GM18499 (cell line): ENCODE measurements at regions not wholly inside any gene's neighbourhood (a gene's known extent, or its start where the extent isn't known, plus 50 kb on each side); places are given as distances from the start of the nearest gene placed in this dataset.

ENCODE experiments used
- ATAC-seq: cut with Tn5 transposase; IDR thresholded peaks from one replicate; pipeline ENCODE4 v1.9.1; 2021; ENCODE audit warnings: moderate number of reproducible peaks; ENCODE audit not compliant: insufficient read depth, unreplicated experiment

- no peak for ATAC-seq
Observed at GRCh38 chr18:56388571-56388970, 249.8 kb downstream of the TXNL1 start.

- no peak for ATAC-seq
Observed at GRCh38 chr18:56386856-56387255, 251.5 kb downstream of the TXNL1 start.

GRCh38 chr18:56383349-56383748 lies 255.0 kb downstream of the TXNL1 start:
- ATAC-seq = no peak

GRCh38 chr18:56382541-56382940 lies 255.9 kb downstream of the TXNL1 start:
- ATAC-seq = no peak

- ATAC-seq = no peak
Observed at GRCh38 chr18:56381196-56381595, 257.2 kb downstream of the TXNL1 start.

GRCh38 chr18:56380685-56381084 lies 257.7 kb downstream of the TXNL1 start:
- no peak for ATAC-seq

- ATAC-seq = no peak
Observed at GRCh38 chr18:56379256-56379655, 259.1 kb downstream of the TXNL1 start.

GRCh38 chr18:56377231-56377630 lies 261.2 kb downstream of the TXNL1 start:
- ATAC-seq = no peak

- no peak for ATAC-seq
Observed at GRCh38 chr18:56374007-56374655, 264.3 kb downstream of the TXNL1 start.

- no peak for ATAC-seq
Observed at GRCh38 chr18:56373601-56374000, 264.8 kb downstream of the TXNL1 start.

- no peak for ATAC-seq
Observed at GRCh38 chr18:56368066-56368465, 270.3 kb downstream of the TXNL1 start.

- no peak for ATAC-seq
Observed at GRCh38 chr18:56358608-56359280, 279.6 kb downstream of the TXNL1 start.

- ATAC-seq = no peak
Observed at GRCh38 chr18:56353663-56354260, 284.6 kb downstream of the TXNL1 start.

- no peak for ATAC-seq
Observed at GRCh38 chr18:56351911-56352500, 286.4 kb downstream of the TXNL1 start.

GRCh38 chr18:56337507-56337906 lies 300.9 kb downstream of the TXNL1 start:
- no peak for ATAC-seq

- ATAC-seq = no peak
Observed at GRCh38 chr18:56333839-56334238, 304.6 kb downstream of the TXNL1 start.

- no peak for ATAC-seq
Observed at GRCh38 chr18:56333146-56333545, 305.2 kb downstream of the TXNL1 start.

- ATAC-seq = no peak
Observed at GRCh38 chr18:56332371-56332770, 306.0 kb downstream of the TXNL1 start.

- no peak for ATAC-seq
Observed at GRCh38 chr18:56330366-56331110, 307.9 kb downstream of the TXNL1 start.

GRCh38 chr18:56329536-56329935 lies 308.9 kb downstream of the TXNL1 start:
- ATAC-seq = no peak
